HFF-Myc (cell line): ENCODE measurements at regions not wholly inside any gene's neighbourhood (a gene's known extent, or its start where the extent isn't known, plus 50 kb on each side); places are given as distances from the start of the nearest gene placed in this dataset.

Source experiments
- DNase-seq: peaks from one replicate; pipeline ENCODE4 v3.0.0-alpha.2; 2011; ENCODE audit warnings: low read depth; ENCODE audit errors: extremely low read depth
- H3K4me3 ChIP-seq: replicated peaks from 2 replicates; pipeline ENCODE4 v1.5.1; 2011; ENCODE audit warnings: low read depth, mild to moderate bottlenecking, control low read depth, low read length
- TF ChIP-seq, protein P1 (sequence below): IDR thresholded peaks from 2 replicates; pipeline ENCODE4 v1.5.1; 2012; ENCODE audit warnings: mild to moderate bottlenecking, low read depth, low read length, control low read depth; ENCODE audit errors: missing control alignments

- TF ChIP-seq, protein P1, sequence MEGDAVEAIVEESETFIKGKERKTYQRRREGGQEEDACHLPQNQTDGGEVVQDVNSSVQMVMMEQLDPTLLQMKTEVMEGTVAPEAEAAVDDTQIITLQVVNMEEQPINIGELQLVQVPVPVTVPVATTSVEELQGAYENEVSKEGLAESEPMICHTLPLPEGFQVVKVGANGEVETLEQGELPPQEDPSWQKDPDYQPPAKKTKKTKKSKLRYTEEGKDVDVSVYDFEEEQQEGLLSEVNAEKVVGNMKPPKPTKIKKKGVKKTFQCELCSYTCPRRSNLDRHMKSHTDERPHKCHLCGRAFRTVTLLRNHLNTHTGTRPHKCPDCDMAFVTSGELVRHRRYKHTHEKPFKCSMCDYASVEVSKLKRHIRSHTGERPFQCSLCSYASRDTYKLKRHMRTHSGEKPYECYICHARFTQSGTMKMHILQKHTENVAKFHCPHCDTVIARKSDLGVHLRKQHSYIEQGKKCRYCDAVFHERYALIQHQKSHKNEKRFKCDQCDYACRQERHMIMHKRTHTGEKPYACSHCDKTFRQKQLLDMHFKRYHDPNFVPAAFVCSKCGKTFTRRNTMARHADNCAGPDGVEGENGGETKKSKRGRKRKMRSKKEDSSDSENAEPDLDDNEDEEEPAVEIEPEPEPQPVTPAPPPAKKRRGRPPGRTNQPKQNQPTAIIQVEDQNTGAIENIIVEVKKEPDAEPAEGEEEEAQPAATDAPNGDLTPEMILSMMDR = no peak
- H3K4me3 ChIP-seq = no peak overlapping the region
- no peak for DNase-seq
These were observed 51.2 kb upstream of the PRR20G start for GRCh38 chr3:127339016-127339415.

DNA sequence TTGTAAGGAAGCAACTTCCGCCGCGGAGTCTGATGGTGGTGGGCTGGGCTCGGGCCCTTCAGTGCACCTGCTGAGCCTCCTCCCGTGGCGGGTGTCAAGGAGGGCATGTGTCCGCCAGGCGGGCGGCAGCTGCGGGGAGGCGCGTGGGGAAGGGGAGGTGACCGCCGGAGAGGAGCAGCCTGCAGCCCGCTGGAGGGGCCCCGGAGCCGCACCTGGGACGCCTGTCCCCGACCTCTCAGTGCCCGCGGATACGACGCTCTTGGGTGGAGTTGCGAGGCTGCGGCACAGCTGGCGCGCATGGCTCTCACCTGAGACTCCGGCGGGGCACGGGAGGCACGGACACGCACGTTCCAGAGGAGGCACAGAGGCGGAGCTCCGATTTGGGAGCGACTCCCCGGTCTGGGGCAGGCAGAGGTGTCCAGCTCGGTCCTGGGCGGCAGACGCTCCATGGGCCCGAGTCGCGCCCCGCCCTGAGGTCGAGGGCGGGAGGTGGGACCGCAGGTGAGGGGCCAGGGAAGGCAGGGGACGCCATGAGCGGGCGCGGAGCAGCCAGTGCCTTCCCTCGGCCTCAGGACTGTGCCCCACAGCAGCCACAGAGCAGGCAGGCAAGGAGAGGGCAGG, 50.2 kb upstream of the PRR20G start:
- H3K4me3 ChIP-seq = no peak overlapping the region
- no peak for DNase-seq
- TF ChIP-seq, protein P1 = no peak
